GM18870 (cell line): ENCODE measurements at regions not wholly inside any gene's neighbourhood (a gene's known extent, or its start where the extent isn't known, plus 50 kb on each side); places are given as distances from the start of the nearest gene placed in this dataset.

Experiments used
- ATAC-seq: cut with Tn5 transposase; IDR thresholded peaks from one replicate; pipeline ENCODE4 v1.9.1; 2021; ENCODE audit warnings: moderate library complexity; ENCODE audit not compliant: unreplicated experiment

DNA sequence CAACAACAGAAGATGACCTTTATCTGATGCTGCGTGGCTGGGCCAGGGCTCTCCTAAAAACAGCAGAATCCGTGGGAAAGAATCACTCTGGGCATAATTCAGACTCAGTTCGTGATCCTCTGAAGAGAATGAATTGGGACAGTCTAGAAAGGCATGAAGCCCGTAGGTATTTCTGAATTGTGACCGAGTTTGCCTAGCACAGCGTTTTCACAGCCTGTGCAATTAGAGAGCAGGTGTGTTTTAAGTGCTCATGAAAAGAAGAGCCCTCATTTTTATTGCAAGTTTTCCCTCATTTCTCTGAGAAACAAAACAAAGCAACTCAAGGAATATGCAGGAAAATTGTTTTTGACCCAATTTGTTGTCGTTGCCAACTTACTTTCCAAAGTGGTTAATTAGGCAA lies 366.2 kb downstream of the WDR11 start:
- ATAC-seq = no peak

DNA sequence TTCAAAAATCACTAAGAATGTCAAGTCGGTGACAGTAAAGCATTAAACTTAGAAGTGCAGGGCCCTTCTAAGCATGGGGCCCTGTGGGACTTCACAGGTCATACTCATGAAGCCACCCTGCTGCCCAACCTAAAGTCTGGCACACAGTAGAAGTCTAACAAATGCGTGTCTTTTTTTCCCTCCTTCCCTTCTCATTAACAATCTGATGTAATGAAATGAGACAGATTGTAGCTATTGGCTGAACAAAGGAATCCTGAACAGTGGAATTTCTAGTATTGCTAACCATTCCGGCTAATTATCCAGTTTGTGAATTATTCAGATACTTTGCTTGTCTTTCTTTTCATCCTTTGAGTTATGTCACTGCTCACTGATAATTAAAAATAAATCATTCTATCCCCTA lies 369.9 kb downstream of the WDR11 start:
- ATAC-seq = no peak

DNA sequence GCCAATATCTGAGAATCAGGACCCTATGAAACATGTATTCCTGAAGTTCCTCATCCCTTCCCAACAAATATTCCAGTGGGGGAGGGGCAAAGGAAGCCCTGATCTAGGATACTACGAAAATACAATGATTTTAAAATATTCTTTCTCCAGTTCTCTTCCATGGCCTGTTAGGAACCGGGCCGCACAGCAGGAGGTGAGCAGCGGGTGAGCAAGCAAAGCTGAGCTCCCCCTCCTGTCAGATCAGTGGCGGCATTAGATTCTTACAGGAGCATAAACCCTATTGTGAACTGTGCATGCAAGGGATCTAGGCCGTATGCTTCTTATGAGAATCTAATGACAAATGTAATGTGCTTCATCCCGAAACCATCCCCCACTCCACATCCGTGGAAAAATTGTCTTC lies 370.8 kb downstream of the WDR11 start:
- no peak for ATAC-seq

DNA sequence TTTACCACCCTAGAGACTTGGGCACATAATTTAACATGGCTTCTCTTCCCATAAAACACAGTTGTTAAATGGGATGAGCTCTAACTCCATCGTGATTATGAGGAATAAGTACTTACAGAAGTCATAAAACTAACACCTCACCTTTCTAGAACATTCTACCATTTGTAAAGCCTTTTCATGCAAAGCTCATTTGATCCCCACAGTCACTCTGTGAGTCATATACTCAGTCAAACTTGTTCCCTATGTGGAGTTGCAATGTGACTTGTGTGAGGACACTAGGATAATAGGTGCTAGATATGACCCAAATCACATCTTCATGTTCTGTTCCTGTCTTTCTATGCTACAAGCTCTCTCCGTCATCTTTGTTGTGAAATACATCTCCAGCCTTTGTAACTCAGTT lies 371.7 kb downstream of the WDR11 start:
- ATAC-seq = no peak

DNA sequence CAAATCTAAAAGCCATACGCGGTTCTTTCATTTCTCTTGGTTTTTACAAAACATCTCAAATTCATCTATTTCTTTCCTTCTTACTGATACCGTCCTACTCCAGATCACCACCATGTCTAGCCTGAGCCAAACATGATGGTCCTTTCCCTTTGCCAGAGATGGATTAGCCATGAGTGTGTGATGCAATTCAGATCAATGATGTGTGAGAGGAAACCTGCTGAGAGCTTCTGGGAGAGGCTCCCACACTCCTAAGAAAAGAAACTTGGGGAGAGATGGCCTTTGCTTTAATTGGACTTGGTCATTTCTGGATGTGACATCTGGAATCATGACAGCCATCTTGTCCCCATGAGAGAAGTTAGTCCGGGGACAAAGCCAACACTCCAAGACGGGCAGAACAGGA lies 367.2 kb downstream of the FGFR2 start:
- ATAC-seq = no peak

DNA sequence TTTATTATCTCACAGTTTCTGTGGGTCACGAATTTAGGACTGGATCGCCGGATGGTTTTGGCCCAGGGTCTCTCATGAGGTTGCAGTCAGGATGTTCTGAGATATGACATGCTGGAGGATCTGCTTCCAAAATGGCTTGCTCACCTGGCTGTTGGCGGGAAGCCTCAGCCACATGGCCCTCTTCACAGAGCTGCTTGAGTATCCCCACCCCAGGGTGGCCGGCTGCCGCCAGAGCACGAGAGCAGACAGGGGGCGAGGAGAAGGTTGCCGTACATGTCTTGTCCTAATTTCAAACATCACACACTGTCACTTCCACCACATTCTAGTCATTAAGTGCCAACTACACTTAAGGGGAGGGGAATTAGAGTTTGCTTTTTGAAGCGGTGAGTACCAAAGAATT lies 365.8 kb downstream of the FGFR2 start:
- no peak for ATAC-seq

DNA sequence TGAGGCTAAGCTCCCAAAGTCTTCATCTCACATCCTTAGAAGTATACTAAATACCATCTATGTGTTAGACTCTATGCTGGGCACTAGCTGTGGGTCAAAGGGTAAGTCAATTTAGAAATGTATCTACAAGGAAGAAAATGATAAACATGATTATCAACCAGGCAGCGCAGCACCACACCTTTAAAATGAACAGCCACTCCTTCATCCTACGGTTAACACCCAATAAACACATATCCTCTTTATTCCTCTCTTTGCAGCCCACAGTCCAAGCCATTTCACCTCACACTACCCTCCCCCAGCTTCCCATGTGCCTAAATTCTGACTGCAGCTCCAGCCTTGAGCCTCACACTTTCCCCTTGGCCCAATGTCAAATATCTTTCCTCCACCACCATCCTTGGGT lies 362.6 kb downstream of the FGFR2 start:
- ATAC-seq = no peak

DNA sequence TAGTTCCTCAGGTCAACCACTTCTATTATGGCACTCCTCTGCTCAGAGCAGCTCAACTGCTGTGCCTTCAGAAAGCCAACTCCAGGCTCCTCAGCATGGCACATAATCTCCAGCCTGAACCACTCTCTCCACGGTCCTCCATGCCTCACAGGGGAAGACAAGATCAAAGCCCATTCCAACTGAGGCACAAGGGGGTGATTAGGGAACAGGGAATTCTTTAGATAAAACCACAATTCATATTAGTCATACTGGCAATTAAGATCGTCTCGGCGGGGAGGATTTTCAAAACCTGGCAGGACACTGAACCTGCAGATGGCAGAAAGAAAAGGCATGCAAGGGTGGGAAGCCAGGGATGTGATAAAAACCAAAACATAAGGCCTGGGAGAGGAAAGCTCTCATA lies 361.6 kb downstream of the FGFR2 start:
- no peak for ATAC-seq

DNA sequence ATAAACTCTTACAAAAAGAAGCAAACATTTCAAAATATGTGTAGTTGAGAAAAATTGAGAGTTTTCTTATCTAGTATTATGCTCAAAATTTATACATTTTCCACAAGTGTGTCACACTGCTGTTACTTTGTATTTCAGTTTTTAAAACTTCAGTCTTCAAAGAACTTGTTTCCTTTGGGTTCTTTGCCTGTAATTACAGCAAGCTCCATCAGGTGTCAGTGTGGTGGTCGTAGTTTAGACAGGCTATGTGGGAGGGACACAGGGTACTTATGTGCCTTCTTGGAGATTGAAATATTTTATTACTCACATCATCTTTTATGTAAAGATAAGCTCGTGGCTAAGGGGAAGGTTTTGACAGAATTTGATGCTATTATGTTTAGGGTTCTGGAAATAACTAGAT lies 360.5 kb downstream of the FGFR2 start:
- no peak for ATAC-seq

DNA sequence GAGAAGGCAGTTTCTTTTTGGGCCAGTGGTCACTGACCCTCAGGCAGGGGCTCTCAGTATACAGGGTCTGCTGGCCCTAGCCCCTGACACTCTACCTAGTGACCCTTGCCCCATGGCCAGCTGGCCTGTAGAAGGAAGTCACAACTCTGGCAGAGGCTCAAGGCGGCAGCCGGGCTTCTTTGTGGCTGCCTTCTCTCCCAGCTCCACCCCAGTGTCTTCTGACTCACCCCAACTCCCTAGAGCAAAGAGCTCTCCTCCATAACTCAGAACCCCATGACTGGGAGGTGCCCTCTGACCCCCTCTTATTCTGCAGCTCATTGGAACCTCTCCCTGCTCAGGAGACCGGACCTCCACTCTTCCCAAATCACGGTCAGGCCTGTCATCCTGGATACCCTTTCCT lies 358.2 kb downstream of the FGFR2 start:
- no peak for ATAC-seq

DNA sequence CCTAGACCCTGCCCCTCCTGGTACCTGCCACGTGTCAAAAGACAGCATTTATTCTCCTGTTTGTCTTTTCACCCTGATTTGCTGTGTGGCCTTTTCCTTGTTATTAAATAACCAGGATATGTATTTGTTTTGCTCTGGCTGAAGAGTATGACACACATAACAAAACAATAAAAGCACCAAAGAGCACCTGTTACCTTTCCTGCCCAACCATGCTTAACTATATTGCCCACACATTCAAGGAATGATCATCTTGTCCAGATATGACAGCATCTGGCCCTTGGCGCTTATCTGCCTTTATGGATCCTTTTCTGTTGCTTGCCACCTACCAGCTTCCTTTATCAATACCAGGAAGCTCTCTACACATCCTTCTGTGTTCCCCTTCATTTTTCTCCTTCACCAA lies 357.7 kb downstream of the FGFR2 start:
- ATAC-seq = no peak

DNA sequence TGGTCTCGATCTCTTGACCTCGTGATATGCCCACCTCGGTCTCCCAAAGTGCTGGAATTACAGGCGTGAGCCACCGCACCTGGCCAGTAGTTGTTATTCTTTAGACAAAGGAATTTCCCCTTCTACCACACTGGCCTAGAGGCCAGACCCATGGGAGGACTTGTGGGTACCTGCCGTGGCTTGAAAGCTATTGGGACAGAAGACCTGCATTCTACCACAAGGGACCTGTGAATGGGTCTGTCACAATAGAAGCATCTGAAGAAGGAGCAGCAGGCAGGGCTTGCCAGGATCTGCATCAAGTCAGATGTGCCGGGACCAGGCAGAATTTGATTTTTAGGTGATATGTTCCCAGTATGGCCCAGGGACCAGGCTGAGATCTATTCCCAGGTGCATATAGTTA lies 356.9 kb downstream of the FGFR2 start:
- ATAC-seq = no peak

DNA sequence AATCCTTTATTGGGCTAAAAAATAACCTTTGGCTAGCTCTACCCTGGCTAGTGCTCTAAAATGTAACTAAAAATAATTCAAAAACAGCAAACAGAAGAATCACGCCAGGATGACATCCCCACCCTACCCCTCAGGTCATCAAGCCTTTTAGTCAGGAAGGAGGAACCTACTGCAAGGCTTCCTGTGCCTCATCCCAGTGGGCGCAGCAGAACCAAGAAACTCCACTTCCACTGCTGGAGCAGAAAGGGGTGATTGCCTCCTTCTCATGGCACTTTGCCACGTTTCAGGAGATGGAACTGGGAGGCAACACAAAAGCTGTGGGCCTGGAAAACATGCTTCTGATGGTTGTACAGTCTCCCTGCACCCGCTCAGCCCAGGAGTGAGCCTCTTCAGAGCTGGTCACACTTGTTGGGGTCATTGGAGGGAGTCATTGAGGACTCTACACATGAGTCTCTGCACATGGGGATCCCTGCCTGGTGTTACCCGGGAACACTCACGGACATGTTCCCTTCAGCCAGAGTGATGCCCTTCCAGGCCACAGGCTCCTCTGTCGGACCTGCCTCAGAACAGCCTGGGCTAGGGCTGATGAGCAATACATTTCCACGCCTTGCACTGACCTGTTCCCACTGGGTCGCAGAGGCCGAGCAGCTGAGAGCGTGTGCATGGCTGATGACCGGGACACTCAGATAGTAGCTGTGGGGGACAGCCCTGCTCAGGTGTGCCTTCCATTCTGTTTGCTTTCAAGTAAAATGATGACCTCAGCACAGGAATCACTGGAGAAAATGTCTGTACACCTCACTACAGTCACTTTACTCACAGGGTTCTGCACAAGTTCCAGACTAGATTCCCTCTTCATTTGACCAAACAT lies 355.3 kb downstream of the FGFR2 start:
- ATAC-seq = no peak

DNA sequence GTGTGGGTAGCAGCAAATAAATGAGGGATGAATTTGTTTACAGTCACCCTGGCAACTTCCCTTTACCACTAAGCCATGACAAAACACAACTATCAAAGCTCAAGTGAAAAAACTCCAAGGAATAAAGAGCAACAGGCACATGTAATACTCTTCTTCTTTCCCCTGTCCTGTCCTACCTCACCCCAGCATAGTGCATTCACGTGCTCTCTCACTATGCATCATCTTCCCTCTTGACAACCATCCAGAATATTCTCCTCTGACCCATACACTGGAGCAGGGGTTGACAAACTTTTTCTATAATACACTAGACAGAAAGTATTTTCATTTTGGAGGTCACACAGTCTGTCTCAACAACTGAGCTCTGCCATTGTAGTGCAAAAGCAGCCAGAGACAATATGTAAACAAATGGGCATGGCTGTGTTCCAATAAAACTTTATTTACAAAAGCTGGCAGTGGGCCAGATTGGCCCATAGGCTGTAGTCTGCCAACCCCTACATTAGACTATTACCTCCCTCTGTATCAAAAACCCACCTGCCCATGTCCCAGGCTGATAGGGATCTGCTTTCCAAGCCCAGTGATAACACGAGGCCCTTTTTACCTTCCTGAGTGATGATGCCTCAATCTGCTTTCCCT lies 354.5 kb downstream of the FGFR2 start:
- no peak for ATAC-seq

DNA sequence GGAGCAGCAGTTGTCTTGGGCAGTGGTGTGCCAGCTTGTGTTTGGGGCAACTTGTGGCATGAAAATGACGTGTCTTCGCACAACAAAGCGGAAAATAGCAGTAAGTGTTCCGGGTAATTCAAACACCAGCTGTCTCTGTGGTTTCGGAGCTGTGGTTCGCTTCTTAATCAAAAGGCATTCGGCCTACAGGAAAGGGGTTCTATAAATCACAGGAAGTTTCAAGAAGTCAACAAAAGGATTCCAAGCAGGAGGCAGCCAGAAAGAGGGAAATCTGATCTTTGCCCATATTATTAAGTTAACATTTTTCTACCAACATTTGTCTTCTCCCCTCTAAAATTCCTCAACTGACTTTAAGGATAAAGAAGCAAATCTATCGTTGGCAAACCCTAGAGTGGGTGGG lies 353.4 kb downstream of the FGFR2 start:
- no peak for ATAC-seq

DNA sequence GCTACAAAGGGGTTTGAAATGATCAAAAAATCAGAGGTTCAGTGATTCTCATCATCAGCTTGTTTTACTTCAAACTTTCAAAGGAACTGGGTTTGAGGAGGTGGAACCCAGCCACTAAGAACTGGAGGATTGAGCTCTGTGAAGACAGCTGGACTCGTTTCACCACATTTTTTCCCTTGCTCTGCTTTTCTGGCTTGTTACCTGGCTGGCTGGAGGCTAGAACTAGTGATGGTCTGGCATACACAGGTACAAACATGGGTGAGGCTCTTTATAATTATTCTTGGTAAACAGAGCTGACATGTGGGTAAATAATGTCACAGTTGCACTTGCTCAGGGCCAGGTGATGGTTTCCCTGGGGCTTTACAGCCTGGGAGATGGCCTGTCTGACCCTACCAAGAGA lies 352.5 kb downstream of the FGFR2 start:
- ATAC-seq = no peak

DNA sequence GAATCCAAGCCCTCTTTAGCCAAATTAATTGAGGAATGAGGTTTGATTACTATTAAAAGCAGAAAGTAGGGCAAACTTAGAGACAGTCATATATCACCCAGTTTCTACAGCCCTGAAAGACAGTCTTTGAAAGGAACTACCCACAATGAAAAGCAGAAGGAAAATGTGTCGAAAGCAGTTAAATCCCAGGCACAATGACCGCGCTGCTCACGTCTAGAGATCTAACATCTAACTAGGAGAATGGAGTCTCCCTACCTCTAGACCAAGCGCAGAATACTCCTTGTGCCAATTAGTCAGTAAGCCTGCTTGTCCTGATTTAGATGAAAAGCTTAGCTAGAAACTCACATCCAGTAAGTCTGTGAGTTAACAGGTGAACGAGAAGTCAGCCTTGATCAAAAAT lies 350.0 kb downstream of the FGFR2 start:
- no peak for ATAC-seq

DNA sequence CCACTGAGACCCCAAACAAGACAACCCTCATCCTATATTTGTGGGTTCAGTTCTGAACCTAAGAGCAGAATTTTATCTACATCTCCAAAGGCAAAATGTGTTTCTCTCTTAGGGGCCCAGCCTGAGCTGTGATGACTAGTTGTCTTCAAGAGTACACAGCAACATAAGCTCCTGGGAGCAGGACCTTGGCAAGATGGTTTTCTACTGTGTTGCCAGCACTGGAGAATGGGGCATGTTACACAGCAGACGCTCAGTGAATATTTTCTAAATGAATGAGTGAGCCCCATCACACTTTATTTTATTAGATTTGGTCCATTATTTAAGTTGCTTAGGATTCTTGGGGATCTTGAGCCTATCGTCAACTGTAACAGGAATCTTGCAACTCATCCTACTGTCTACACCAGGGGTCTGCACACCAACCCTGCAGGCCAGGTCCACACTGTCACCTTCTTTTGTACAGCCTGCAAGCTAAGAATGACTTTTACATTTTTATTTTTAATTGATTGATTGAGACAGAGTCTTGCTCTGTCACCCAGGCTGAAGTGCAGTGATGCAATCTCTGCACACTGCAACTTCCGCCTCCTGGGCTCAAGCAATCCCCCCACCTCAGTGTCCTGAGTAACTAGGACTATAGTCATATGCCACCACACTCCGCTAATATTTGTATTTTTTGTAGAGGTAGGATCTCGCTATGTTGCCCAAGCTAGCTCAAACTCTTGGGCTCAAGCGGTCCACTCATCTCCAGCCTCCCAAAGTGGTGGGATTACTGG lies 347.1 kb downstream of the FGFR2 start:
- no peak for ATAC-seq

DNA sequence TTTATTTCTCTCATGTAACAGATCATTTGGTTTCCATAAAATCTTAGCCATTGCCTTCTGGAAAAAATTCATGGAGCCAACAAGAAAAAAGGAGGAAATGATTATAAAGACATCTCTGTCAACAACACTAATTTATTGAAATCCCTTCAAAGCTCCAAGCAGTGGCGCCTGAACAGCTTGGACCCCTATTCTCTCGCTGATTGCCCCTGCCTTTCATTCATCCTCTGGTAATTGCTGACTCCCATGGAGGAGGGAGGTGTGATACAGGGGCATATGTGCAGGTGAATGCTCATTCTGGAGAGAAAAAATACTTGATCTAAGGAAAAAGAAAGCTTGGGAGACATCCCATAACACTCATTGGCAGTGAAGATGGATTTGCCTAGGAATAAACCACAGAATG lies 345.5 kb downstream of the FGFR2 start:
- ATAC-seq = no peak

DNA sequence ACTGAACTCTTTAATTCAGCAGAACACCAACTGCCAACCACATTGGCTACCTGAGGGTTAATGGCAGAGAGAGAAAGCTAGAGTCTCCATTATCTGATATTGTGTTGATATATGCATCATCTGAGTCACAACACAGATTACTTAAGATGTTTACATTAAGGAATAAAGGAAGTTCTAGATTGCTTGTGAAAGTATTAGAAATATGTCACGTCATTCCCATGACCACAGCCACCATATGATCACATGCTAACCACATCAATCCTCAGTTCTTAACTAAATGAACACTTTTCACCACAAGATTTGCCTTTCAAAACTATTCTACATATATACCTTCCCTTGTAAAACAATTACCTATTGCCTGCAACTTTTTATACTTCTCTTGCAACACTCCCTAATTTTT lies 337.9 kb downstream of the FGFR2 start:
- ATAC-seq = no peak

DNA sequence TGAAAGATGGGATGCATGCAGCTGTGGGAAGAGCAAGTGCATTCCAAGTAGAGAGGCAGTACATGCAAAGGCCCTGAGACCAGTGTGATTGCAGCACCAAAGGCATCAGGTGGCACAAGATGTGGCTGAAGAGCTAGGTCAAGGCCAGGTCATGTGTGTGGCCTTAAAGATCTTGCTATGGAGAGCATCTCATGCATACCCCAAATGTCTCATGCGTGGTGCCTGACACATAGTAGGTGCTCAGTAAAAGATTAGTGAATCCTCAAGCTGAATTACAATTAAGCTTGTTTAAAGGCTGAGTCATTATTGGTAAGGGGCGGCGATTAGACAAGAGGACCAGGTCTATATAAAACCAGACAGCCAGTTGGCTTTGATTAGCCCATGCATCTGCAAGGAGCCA lies 336.6 kb downstream of the FGFR2 start:
- ATAC-seq = no peak
